ENCODE measurements at regions not wholly inside any gene's neighbourhood (a gene's known extent, or its start where the extent isn't known, plus 50 kb on each side); places are given as distances from the start of the nearest gene placed in this dataset.

GRCh38 chr2:583666-584065 lies 93.5 kb downstream of the TMEM18 start:
- TF ChIP-seq POU2F2 (IDR thresholded peaks at IDR 0.05; ENCODE audit: low read depth, low read length): no peak
- TF ChIP-seq POLR2AphosphoS5 (IDR thresholded peaks at IDR 0.05; ENCODE audit: low read depth, low read length): no peak
- no peak for TF ChIP-seq POLR2A (IDR thresholded peaks at IDR 0.05; ENCODE audit: low read depth, low read length)

All from GM12891 (cell line).